ENCODE measurements at regions not wholly inside any gene's neighbourhood (a gene's known extent, or its start where the extent isn't known, plus 50 kb on each side); places are given as distances from the start of the nearest gene placed in this dataset.

DNA sequence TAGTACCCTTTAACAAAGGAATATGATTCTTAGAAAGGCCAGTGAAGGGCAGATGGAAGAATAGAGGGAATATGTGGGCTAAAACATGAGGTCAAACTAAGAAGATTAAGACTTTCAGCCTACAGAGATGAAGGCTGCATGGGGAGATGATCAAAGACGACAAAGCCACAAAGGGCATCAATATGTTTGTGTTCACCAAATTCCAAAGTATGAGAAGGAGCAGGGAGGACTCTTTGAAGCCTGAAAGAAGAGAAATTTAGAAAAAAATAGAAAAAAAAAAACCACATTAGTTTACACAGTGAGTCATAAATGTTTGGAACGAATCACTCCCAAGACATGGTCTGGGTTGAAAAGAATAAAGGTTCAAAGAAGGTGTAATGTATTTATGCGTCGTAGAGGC is 131.8 kb downstream of the NEDD1 start:
- Histone ChIP-seq H3K4me3 (replicated peaks in 1 of 3; ENCODE audit: insufficient read depth in 1 of 3, low read depth in 2 of 3, low read length in 3 of 3) (no peak overlapping the region), H3K79me2 (ENCODE audit: insufficient read depth, low read length) (no peaks in the 10 kb centered on the region), H2AFZ (ENCODE audit: low read length) (no peak overlapping the region), H4K20me1 (ENCODE audit: insufficient read depth, low read length) (no peaks in the 10 kb centered on the region), H3K27ac (ENCODE audit: extremely low read length, insufficient read depth, low read length) (no peak overlapping the region), H3K36me3 (replicated peaks in 1 of 2; ENCODE audit: control insufficient read depth in 1 of 2, insufficient read depth in 2 of 2, low read length in 2 of 2) (no peaks in the 10 kb centered on the region), H3K4me1 (ENCODE audit: insufficient read depth, low read length) (no peaks in the 10 kb centered on the region), H3K27me3 (ENCODE audit: control insufficient read depth in 1 of 2, insufficient read depth in 2 of 2, low read length in 2 of 2) (no peaks in the 10 kb centered on the region), H3K4me2 (ENCODE audit: low read depth, low read length) (no peak overlapping the region), H3K9ac (ENCODE audit: insufficient read depth, low read depth, low read length) (no peak overlapping the region), H3K9me3 (ENCODE audit: low read length) (no peaks in the 10 kb centered on the region)
- FAIRE-seq (no peak), ATAC-seq (no peak), DNase-seq (ENCODE audit: low spot score) (peak; percentile 29)
- intact Hi-C loops (cut with micrococcal nuclease; ENCODE audit: unreplicated experiment) (no loop called here), in situ Hi-C loops (cut with HindIII; ENCODE audit: extremely low pct_ligation_motif_present, low pct_unique_long_range_greater_than_20kb) (no loop called here)
- TF ChIP-seq NR1H2 (CRISPR knock-in tag; IDR thresholded peaks at IDR 0.05; ENCODE audit: borderline replicate concordance, low read depth) (no peak), PRPF4 (IDR thresholded peaks at IDR 0.05; ENCODE audit: low read depth, low read length, poor library complexity, severe bottlenecking) (no peak), SMAD3 (CRISPR knock-in tag; IDR thresholded peaks at IDR 0.05) (no peak), ZNF207 (IDR thresholded peaks at IDR 0.05; ENCODE audit: borderline replicate concordance) (no peak), ZFX (CRISPR knock-in tag; IDR thresholded peaks at IDR 0.05; ENCODE audit: low read depth) (no peak), ZNF333 (CRISPR knock-in tag; IDR thresholded peaks at IDR 0.05; ENCODE audit: borderline replicate concordance) (no peak), ZNF432 (CRISPR knock-in tag; IDR thresholded peaks at IDR 0.05; ENCODE audit: borderline replicate concordance) (no peak), NFE2L1 (CRISPR knock-in tag; IDR thresholded peaks at IDR 0.05; ENCODE audit: borderline replicate concordance) (no peak), ZNF234 (CRISPR knock-in tag; conservative IDR thresholded peaks at IDR 0.05) (no peak), ZNF160 (CRISPR knock-in tag; IDR thresholded peaks at IDR 0.05) (no peak), HCFC1 (IDR thresholded peaks at IDR 0.05; ENCODE audit: low read depth, low read length) (no peak), ZBTB44 (CRISPR knock-in tag; IDR thresholded peaks at IDR 0.05) (no peak), MED1 (CRISPR knock-in tag; IDR thresholded peaks at IDR 0.05) (no peak), E2F1 (CRISPR knock-in tag; IDR thresholded peaks at IDR 0.05) (no peak), ZBTB42 (CRISPR knock-in tag; IDR thresholded peaks at IDR 0.05) (no peak)
- TF ChIP-seq, protein P1, sequence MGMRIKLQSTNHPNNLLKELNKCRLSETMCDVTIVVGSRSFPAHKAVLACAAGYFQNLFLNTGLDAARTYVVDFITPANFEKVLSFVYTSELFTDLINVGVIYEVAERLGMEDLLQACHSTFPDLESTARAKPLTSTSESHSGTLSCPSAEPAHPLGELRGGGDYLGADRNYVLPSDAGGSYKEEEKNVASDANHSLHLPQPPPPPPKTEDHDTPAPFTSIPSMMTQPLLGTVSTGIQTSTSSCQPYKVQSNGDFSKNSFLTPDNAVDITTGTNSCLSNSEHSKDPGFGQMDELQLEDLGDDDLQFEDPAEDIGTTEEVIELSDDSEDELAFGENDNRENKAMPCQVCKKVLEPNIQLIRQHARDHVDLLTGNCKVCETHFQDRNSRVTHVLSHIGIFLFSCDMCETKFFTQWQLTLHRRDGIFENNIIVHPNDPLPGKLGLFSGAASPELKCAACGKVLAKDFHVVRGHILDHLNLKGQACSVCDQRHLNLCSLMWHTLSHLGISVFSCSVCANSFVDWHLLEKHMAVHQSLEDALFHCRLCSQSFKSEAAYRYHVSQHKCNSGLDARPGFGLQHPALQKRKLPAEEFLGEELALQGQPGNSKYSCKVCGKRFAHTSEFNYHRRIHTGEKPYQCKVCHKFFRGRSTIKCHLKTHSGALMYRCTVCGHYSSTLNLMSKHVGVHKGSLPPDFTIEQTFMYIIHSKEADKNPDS (CRISPR knock-in tag; IDR thresholded peaks at IDR 0.05): no peak
- ChIA-PET CTCF (ENCODE audit: low intra/inter-chr PET ratio, low total read pairs) (no interaction called here), POLR2A (no interaction called here)
- WGBS (ENCODE audit: low lambda C conversion rate): 9% methylated on average over 4 of the region's 4 CpGs
- BruUV-seq (replicated peaks): no TSS peak
